ENCODE measurements at regions not wholly inside any gene's neighbourhood (a gene's known extent, or its start where the extent isn't known, plus 50 kb on each side); places are given as distances from the start of the nearest gene placed in this dataset.

DNA sequence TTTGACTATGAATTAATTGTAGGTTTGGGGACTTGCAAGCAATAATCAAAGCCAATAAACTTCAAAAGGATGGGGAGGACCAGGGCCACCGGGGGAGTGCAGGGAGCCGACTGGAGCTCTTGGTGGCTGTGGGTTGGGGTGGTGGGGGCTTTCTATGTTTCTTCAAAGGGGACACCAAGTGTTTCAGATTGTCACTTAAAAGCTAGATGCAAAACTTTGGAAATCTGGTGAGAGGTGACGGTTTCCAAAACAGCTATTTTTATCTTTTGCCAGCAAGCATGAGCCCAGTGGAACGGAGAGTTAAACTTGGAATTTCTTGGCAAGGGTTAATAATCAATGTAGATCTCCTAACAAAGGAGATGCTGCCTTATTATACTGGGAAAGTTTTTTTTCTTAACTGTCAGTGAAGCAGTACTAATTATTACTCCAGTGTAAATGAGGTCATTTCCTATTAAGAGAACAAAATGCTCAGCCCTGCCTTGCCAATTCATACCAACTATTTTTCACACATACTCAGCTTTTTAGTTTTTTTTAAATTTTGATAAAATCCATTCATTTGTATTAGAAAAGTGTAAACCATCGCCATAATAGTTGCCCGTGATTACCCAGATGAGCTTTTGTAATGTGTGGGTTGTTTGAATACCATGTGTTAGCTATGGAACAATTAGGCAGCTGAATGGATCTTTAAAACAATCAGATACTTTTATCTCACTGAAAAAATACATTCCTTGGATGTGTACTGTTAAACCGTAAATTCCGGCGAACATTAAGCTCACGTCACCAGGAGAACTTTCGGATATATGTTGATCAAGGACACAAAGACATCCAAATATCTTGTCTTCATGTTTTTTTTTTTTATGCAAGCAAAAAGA, 95.9 kb upstream of the ZNF536 start:
- no peak for DNase-seq (ENCODE audit: low read depth, low spot score)
- H3K4me3 ChIP-seq (ENCODE audit: low read depth, low read length), result no peak overlapping the region
- ChIA-PET POLR2A (no interaction called here), CTCF (no interaction called here)
- TF ChIP-seq CTCF (IDR thresholded peaks at IDR 0.05; ENCODE audit: insufficient read depth, low read length, missing control alignments), result no peak

- no peak for TF ChIP-seq CTCF (IDR thresholded peaks at IDR 0.05; ENCODE audit: insufficient read depth, low read length, missing control alignments)
- ChIA-PET POLR2A (no interaction called here), CTCF (no interaction called here)
- H3K4me3 ChIP-seq (ENCODE audit: low read depth, low read length), result no peak overlapping the region
- no peak for DNase-seq (ENCODE audit: low read depth, low spot score)
Measured at GRCh38 chr19:30276883-30277280, 95.3 kb upstream of the ZNF536 start.

GRCh38 chr19:30277941-30278881, 94.0 kb upstream of the ZNF536 start:
- ChIA-PET CTCF (no interaction called here), POLR2A (no interaction called here)
- DNase-seq (ENCODE audit: low read depth, low spot score), result no peak
- no peak overlapping the region for H3K4me3 ChIP-seq (ENCODE audit: low read depth, low read length)
- TF ChIP-seq CTCF (IDR thresholded peaks at IDR 0.05; ENCODE audit: insufficient read depth, low read length, missing control alignments), result no peak

DNA sequence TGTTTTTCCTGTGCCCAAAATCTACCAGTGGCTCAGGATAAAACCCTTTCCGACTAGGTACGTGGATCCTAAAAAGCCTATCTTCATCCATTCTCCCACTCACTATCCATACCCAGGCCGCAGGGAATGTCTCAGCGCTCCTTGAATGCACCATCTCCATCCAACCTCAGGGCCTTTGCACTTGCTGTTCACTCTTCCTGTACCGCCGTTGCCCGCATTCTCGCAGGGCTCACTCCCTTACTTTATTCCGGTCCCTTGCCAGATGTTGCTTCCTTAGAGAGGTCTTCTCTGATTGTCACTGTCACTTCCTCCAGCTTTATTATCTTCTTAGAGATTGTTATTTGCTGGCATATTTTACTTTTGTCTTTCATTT, 93.3 kb upstream of the ZNF536 start:
- no peak for TF ChIP-seq CTCF (IDR thresholded peaks at IDR 0.05; ENCODE audit: insufficient read depth, low read length, missing control alignments)
- H3K4me3 ChIP-seq (ENCODE audit: low read depth, low read length), result no peak overlapping the region
- CTCF ChIA-PET, result no interaction called here
- POLR2A ChIA-PET, result no interaction called here
- DNase-seq (ENCODE audit: low read depth, low spot score), result no peak

GRCh38 chr19:30280018-30280417, 92.2 kb upstream of the ZNF536 start:
- CTCF ChIA-PET, result no interaction called here
- no peak for DNase-seq (ENCODE audit: low read depth, low spot score)
- no peak overlapping the region for H3K4me3 ChIP-seq (ENCODE audit: low read depth, low read length)
- POLR2A ChIA-PET, result no interaction called here
- no peak for TF ChIP-seq CTCF (IDR thresholded peaks at IDR 0.05; ENCODE audit: insufficient read depth, low read length, missing control alignments)

- no peak for DNase-seq (ENCODE audit: low read depth, low spot score)
- POLR2A ChIA-PET, result no interaction called here
- CTCF ChIA-PET, result no interaction called here
- H3K4me3 ChIP-seq (ENCODE audit: low read depth, low read length), result no peak overlapping the region
- TF ChIP-seq CTCF (IDR thresholded peaks at IDR 0.05; ENCODE audit: insufficient read depth, low read length, missing control alignments), result no peak
Measured at GRCh38 chr19:30281906-30282305, 90.3 kb upstream of the ZNF536 start.
